ENCODE measurements at regions not wholly inside any gene's neighbourhood (a gene's known extent, or its start where the extent isn't known, plus 50 kb on each side); places are given as distances from the start of the nearest gene placed in this dataset.

- peak; percentile 20 for DNase-seq
Measured at GRCh38 chr4:14184265-14184664, 556.7 kb upstream of the BOD1L1 start.

GRCh38 chr4:14184767-14185166 lies 557.2 kb upstream of the BOD1L1 start:
- no peak for DNase-seq

GRCh38 chr4:14188214-14188613 lies 560.7 kb upstream of the BOD1L1 start:
- no peak for DNase-seq

- DNase-seq, result no peak
Measured at GRCh38 chr4:14193601-14194000, 566.1 kb upstream of the BOD1L1 start.

- DNase-seq, result no peak
Measured at GRCh38 chr4:14196131-14196530, 568.6 kb upstream of the BOD1L1 start.

GRCh38 chr4:14215116-14215770 lies 587.7 kb upstream of the BOD1L1 start:
- DNase-seq, result no peak

- no peak for DNase-seq
Measured at GRCh38 chr4:14217401-14217800, 589.9 kb upstream of the BOD1L1 start.

GRCh38 chr4:14218641-14219040 lies 591.1 kb upstream of the BOD1L1 start:
- DNase-seq, result no peak

- DNase-seq, result no peak
Measured at GRCh38 chr4:14221176-14221575, 593.7 kb upstream of the BOD1L1 start.

GRCh38 chr4:14222377-14223029 lies 595.0 kb upstream of the BOD1L1 start:
- DNase-seq, result no peak

- no peak for DNase-seq
Measured at GRCh38 chr4:14223461-14223860, 595.9 kb upstream of the BOD1L1 start.

GRCh38 chr4:14225688-14226207 lies 598.2 kb upstream of the BOD1L1 start:
- peak; percentile 97 for DNase-seq

- DNase-seq, result no peak
Measured at GRCh38 chr4:14233126-14233525, 605.6 kb upstream of the BOD1L1 start.

- DNase-seq, result no peak
Measured at GRCh38 chr4:14234307-14234706, 606.8 kb upstream of the BOD1L1 start.

- DNase-seq, result no peak
Measured at GRCh38 chr4:14236359-14236758, 608.8 kb upstream of the BOD1L1 start.

- DNase-seq, result no peak
Measured at GRCh38 chr4:14237911-14238310, 610.4 kb upstream of the BOD1L1 start.

GRCh38 chr4:14241574-14241973 lies 614.0 kb upstream of the BOD1L1 start:
- DNase-seq, result no peak

GRCh38 chr4:14247767-14248166 lies 620.2 kb upstream of the BOD1L1 start:
- no peak for DNase-seq

- no peak for DNase-seq
Measured at GRCh38 chr4:14249226-14249625, 621.7 kb upstream of the BOD1L1 start.

- no peak for DNase-seq
Measured at GRCh38 chr4:14254252-14254651, 626.7 kb upstream of the BOD1L1 start.

GRCh38 chr4:14254926-14255325 lies 627.4 kb upstream of the BOD1L1 start:
- DNase-seq, result no peak

GRCh38 chr4:14257903-14258302 lies 630.4 kb upstream of the BOD1L1 start:
- DNase-seq, result no peak

- DNase-seq, result no peak
Measured at GRCh38 chr4:14259936-14260335, 632.4 kb upstream of the BOD1L1 start.

- no peak for DNase-seq
Measured at GRCh38 chr4:14260591-14260990, 633.1 kb upstream of the BOD1L1 start.

GRCh38 chr4:14262221-14262620 lies 634.7 kb upstream of the BOD1L1 start:
- no peak for DNase-seq
